BE2C (cell line): ENCODE measurements at regions not wholly inside any gene's neighbourhood (a gene's known extent, or its start where the extent isn't known, plus 50 kb on each side); places are given as distances from the start of the nearest gene placed in this dataset.

Experiments
- DNase-seq: peaks from one replicate; pipeline ENCODE4 v3.0.0-alpha.2; 2020
- H3K27me3 ChIP-seq: fragments of 250-450 bp; sonication (Bioruptor Pico); 2 replicates; pipeline ENCODE4 v1.5.1; 2020; ENCODE audit warnings: mild to moderate bottlenecking
- H3K36me3 ChIP-seq: fragments of 250-450 bp; sonication (Bioruptor Pico); 2 replicates; pipeline ENCODE4 v1.5.1; 2020; ENCODE audit warnings: mild to moderate bottlenecking
- H3K4me1 ChIP-seq: fragments of 250-450 bp; sonication (Bioruptor Pico); 2 replicates; pipeline ENCODE4 v1.5.1; 2020
- H3K4me3 ChIP-seq: 2 replicates; pipeline ENCODE4 v1.5.1; 2011; ENCODE audit warnings: low read depth, low read length
- H3K9me3 ChIP-seq: fragments of 250-450 bp; sonication (Bioruptor Pico); 2 replicates; pipeline ENCODE4 v1.5.1; 2020
- CTCF ChIP-seq: IDR thresholded peaks from 2 replicates; pipeline ENCODE4 v1.5.1; 2012; ENCODE audit warnings: mild to moderate bottlenecking, low read depth, low read length

DNA sequence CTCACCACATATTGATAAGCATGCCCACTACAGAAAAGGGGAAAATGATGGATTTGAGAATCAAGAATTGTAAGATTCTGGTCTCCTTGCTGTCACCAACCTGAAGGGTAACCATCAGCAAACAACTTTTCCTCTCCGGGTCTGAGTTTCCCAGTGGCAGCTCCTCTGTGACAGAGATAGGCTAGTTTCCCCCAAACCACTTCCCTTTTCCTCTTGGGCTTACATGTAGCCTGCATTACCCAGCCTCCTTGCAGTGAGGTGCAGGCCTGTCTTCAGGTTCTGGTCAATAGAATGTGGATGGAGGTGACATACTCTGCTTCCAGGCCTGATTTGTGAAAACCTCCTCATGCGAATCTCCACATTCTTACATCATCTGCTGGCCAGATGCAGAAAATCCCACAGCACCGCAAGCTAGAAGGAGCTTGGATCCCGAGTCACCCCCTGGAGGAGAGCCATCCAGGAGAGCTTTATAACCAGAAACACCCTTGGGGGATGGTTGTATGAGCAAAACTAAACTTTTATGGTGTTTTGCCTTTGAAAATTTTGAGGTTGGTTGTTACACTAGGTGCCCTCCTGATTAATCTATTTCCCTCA is 206.1 kb downstream of the RGS3 start:
- H3K27me3 ChIP-seq: no peaks in the 10 kb centered on the region
- no peaks in the 10 kb centered on the region for H3K9me3 ChIP-seq
- TF ChIP-seq CTCF: no peak
- no peak overlapping the region for H3K4me3 ChIP-seq
- H3K4me1 ChIP-seq: no peaks in the 10 kb centered on the region
- DNase-seq: no peak
- no peaks in the 10 kb centered on the region for H3K36me3 ChIP-seq

DNA sequence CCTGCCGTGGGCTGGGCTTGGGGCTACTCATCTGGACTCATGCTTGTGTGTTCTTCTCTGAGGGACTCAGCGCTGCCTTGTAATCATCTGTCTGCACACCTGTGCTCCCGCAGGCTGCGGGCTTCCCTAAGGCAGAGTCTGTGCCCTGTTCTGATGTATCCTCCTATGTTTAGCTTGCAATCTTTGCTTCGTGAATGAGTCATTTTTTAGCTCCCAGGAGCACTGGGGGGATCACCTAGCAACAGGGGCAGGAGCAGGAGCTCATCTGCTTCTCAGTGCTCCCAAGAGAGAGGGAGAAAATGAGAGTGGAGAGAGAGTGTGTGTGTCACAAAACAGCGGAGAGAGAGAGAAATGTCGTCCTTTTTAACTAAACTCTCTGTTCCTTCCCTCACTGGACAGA is 202.4 kb upstream of the ZNF618 start:
- Histone ChIP-seq H3K9me3 (no peaks in the 10 kb centered on the region), H3K27me3 (peaks cover 5% of the 10 kb centered on the region), H3K4me1 (no peaks in the 10 kb centered on the region), H3K4me3 (no peak overlapping the region), H3K36me3 (no peaks in the 10 kb centered on the region)
- no peak for DNase-seq
- TF ChIP-seq CTCF: no peak

- no peaks in the 10 kb centered on the region for H3K36me3 ChIP-seq
- H3K27me3 ChIP-seq: peaks cover 7% of the 10 kb centered on the region
- no peak overlapping the region for H3K4me3 ChIP-seq
- no peaks in the 10 kb centered on the region for H3K9me3 ChIP-seq
- DNase-seq: no peak
- no peaks in the 10 kb centered on the region for H3K4me1 ChIP-seq
- no peak for TF ChIP-seq CTCF
Measured at GRCh38 chr9:113674436-113674835, 201.7 kb upstream of the ZNF618 start.

DNA sequence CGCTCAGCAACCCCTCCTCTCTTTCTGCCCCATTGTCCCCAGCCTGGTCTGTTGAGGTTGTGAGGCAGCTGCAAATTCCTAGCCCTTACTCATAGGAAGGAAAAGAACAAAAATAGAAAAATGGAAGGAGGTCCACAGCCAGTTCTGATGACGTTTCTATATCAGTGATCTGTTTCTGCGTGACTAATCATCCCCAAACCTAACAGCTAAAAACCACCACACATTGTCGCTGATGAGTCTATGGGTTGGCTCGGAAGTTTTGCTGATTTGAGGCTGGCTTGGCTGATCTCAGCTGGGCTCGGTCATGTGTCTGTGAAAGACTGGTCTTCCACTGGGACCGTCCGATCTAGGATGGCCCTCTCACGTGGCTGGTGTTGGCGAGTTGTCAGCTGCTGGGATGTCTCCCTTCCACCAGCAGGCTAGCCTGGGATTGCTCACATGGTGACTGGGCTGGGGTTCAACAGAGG is 200.6 kb upstream of the ZNF618 start:
- TF ChIP-seq CTCF: no peak
- H3K36me3 ChIP-seq: no peaks in the 10 kb centered on the region
- H3K9me3 ChIP-seq: no peaks in the 10 kb centered on the region
- DNase-seq: no peak
- peaks cover 7% of the 10 kb centered on the region for H3K27me3 ChIP-seq
- no peak overlapping the region for H3K4me3 ChIP-seq
- H3K4me1 ChIP-seq: no peaks in the 10 kb centered on the region

- TF ChIP-seq CTCF: no peak
- no peaks in the 10 kb centered on the region for H3K9me3 ChIP-seq
- DNase-seq: no peak
- H3K4me1 ChIP-seq: no peaks in the 10 kb centered on the region
- H3K36me3 ChIP-seq: no peaks in the 10 kb centered on the region; the same call in 1 of the 2 replicates
- peaks cover 7% of the 10 kb centered on the region for H3K27me3 ChIP-seq
- no peak overlapping the region for H3K4me3 ChIP-seq
Measured at GRCh38 chr9:113677057-113677456, 199.1 kb upstream of the ZNF618 start.

DNA sequence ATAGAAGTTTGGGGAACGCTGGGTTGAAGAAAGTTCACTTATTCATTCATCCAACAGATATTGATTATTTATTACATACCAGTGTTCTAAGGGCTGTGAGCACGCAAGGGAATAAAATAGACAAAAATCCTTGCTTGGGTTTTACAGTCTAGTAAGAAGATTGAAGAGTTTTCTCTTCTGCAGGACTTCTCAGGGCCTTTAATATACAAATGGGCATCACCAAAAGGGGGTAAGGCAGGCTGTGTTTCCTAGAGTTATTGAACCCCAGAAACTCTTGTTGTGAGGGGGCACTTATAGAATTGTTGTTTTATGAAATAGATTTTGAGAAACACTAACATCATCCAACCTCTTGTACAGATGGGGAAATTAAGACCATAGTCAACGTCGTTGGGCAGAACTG is 198.5 kb upstream of the ZNF618 start:
- no peak for DNase-seq
- Histone ChIP-seq H3K36me3 (no peaks in the 10 kb centered on the region; the same call in 1 of the 2 replicates), H3K27me3 (peaks cover 7% of the 10 kb centered on the region), H3K4me1 (no peaks in the 10 kb centered on the region), H3K9me3 (no peaks in the 10 kb centered on the region), H3K4me3 (no peak overlapping the region)
- no peak for TF ChIP-seq CTCF
